ENCODE measurements at regions not wholly inside any gene's neighbourhood (a gene's known extent, or its start where the extent isn't known, plus 50 kb on each side); places are given as distances from the start of the nearest gene placed in this dataset.

DNA sequence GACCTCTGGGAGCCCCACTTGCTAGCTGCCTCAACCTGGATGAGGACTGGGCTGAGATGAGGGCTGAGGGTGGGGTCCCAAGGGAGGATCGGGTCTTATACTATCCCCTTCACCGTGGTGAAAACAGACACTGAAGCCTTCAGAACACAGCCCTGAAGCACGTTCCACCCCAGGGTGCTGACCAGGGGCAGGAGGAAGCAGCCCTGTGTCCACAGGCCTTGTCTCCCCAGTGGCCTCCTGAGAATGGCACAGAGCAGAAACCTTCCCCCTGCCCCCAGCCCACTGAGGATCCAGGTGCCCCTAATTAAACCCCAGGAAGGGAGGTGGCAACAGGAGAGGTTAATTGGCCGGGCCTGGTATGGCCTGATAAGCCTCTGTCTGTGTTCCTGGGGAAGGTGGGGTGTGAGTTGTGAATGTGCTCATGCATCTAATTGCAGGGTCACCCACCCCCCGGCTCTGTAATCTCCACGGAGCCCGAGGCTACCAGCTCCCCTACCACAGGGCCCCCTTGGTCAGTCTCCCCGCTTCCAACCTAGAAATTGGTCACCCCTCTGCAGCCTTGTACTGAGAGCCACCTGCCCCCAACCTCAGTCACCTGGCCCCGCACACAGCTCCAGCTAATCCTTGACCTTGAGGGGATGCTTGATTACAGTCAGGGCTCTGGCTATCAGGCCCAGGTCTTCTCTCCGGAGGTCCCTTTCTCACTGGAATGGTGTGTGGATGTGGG is 159.0 kb upstream of the UNC5B start:
- no peak for DNase-seq (ENCODE audit: low read depth)
- no peak overlapping the region for H3K4me3 ChIP-seq (ENCODE audit: low read depth, low read length)
- TF ChIP-seq CTCF (IDR thresholded peaks at IDR 0.05; ENCODE audit: insufficient read depth, low read depth, low read length) = no peak

DNA sequence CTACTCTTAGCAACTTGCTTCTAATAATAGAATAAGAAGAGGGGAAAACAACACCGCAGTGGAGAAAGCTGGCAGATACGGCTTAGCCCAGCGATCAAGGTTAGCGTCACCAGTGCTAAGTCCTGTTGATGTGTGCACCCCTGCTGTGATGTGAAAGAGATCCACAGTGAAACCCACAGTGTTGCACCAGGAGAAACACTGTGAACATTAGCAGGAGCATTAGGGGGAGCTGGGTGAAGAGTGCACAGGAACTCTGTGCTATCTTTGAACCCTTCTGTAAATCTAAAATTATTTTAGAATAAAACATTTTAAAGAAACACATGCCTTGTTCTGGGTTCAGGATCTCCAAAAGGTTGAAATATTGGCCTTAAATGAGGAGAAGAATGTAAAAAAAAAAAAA is 154.1 kb upstream of the UNC5B start:
- no peak for TF ChIP-seq CTCF (IDR thresholded peaks at IDR 0.05; ENCODE audit: insufficient read depth, low read depth, low read length)
- DNase-seq (ENCODE audit: low read depth) = no peak
- no peak overlapping the region for H3K4me3 ChIP-seq (ENCODE audit: low read depth, low read length)

DNA sequence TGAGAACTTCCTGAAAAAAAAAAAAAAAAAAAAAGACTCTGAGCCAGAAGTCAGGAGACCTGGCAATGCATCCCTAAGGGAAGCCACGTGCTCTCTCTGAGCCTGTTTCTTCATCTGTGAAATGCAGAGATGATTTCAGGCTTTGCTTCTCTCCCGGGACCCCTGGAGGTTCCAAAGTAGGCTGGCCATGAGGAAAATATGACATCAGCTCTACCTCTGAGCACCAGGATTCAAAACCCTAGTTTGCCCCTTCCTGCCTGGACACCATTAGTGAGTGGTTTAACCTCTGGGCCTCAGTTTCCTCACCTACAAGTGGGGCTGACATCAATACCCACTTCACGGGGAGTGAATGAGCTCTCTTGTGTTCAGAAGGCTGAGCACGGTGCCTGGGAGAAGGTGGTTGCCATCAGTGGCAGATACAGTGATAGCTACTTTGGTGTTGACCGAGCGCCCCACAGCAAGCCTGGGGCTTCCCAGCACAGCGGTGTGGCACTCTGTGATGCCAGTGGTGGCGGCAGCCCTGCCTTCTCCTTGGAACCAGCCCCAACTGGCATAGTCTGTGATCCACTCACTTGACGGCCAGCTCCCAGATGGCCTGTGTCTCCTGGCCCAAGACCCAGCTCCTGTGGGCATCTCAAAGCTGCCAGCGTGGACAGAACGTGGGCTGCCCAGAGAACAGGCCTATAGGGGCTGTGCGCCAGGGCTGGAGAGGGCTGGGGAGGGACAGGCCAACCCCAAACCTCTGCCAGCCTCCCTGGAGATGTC is 153.1 kb upstream of the UNC5B start:
- no peak for DNase-seq (ENCODE audit: low read depth)
- no peak for TF ChIP-seq CTCF (IDR thresholded peaks at IDR 0.05; ENCODE audit: insufficient read depth, low read depth, low read length)
- H3K4me3 ChIP-seq (ENCODE audit: low read depth, low read length) = no peak overlapping the region

GRCh38 chr10:71059943-71060342 is 152.4 kb upstream of the UNC5B start:
- no peak for TF ChIP-seq CTCF (IDR thresholded peaks at IDR 0.05; ENCODE audit: insufficient read depth, low read depth, low read length)
- H3K4me3 ChIP-seq (ENCODE audit: low read depth, low read length) = no peak overlapping the region
- no peak for DNase-seq (ENCODE audit: low read depth)

DNA sequence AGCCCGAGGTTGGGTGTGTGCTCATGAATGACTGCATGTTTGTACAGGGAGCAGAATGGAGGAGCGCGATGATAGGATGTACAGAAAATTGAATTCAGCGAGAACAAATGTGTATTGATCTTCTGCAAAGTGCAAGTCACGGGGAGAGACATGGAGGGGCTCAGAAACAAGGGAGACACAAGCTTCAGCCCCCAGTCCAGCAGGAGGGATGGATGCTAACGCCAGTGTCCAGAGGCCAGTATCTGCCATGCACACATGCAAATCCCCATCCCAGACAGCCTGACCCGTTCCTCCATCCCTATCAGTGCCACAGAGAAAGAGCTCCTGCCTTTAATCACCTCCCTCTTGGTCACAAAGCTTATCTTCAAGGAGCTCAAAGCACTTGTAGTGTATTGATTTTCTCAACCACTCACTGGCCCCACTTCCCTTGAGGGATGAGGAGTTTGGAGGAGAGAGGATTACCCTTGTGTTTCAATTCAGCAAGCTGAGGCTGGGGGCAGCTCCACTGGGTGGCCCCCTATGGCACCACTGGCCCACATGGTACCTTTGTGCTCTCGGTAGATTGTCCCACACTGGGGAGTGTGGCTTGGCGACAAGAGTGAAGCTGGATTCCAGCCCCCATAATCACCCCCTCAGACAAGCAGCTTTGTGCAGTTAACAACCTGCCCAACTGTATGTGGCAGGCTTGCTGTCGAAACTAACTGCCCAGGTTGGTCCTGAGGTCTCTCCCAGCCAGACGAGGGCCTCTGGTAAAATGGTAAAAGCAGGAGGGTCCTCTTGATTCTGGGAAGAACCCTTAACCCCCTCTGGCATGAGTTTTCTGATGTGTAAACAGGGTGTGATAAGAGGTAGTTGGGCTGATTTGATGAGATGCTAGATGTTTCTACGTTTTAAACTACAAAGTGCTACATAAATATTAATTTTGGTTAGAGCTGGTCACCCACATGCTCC is 151.6 kb upstream of the UNC5B start:
- H3K4me3 ChIP-seq (ENCODE audit: low read depth, low read length) = no peak overlapping the region
- DNase-seq (ENCODE audit: low read depth) = no peak
- no peak for TF ChIP-seq CTCF (IDR thresholded peaks at IDR 0.05; ENCODE audit: insufficient read depth, low read depth, low read length)

- TF ChIP-seq CTCF (IDR thresholded peaks at IDR 0.05; ENCODE audit: insufficient read depth, low read depth, low read length) = no peak
- DNase-seq (ENCODE audit: low read depth) = no peak
- no peak overlapping the region for H3K4me3 ChIP-seq (ENCODE audit: low read depth, low read length)
Measured at GRCh38 chr10:71061472-71061871, 150.9 kb upstream of the UNC5B start.

Data from fibroblast of villous mesenchyme (primary cell).